SK-N-MC (cell line): ENCODE measurements at regions not wholly inside any gene's neighbourhood (a gene's known extent, or its start where the extent isn't known, plus 50 kb on each side); places are given as distances from the start of the nearest gene placed in this dataset.

Experiments
- DNase-seq: peaks from one replicate; pipeline ENCODE4 v3.0.0-alpha.2; 2011; ENCODE audit warnings: low read depth, low spot score
- H3K27ac ChIP-seq: fragments of 200-600 bp; sonication (generic); 2 replicates; pipeline ENCODE4 v1.5.1; 2016; ENCODE audit warnings: mixed run types
- H3K36me3 ChIP-seq: fragments of 200-600 bp; sonication (generic); 2 replicates; pipeline ENCODE4 v1.6.1; 2017; ENCODE audit warnings: antibody characterized with exemption, low read length, mixed read lengths; ENCODE audit not compliant: insufficient read depth
- H3K4me3 ChIP-seq: fragments of 200-600 bp; sonication (generic); 2 replicates; pipeline ENCODE4 v1.5.1; 2016
- H3K9ac ChIP-seq: fragments of 200-600 bp; sonication (generic); 2 replicates; pipeline ENCODE4 v1.8.0; 2017; ENCODE audit warnings: mixed run types, mixed read lengths; ENCODE audit not compliant: insufficient read length
- H3K9me3 ChIP-seq: fragments of 200-600 bp; sonication (generic); 2 replicates; pipeline ENCODE4 v1.6.1; 2017; ENCODE audit warnings: low read depth, mild to moderate bottlenecking, antibody characterized with exemption, low read length, moderate library complexity, mixed read lengths
- EZH2 ChIP-seq: fragments of 200-600 bp; sonication (generic); IDR thresholded peaks from one replicate; pipeline ENCODE4 v1.6.1; 2017; ENCODE audit warnings: antibody characterized with exemption
- FOXP2 ChIP-seq: optimal IDR thresholded peaks from 2 replicates; pipeline ENCODE3; 2011; ENCODE audit warnings: mild to moderate bottlenecking, moderate library complexity; ENCODE audit not compliant: insufficient read depth; ENCODE audit errors: extremely low read length, control extremely low read depth
- POLR2AphosphoS5 ChIP-seq: IDR thresholded peaks from 2 replicates; pipeline ENCODE4 v1.6.1; 2012; ENCODE audit warnings: mild to moderate bottlenecking, low read depth, low read length, borderline replicate concordance

- H3K27ac ChIP-seq: no peak overlapping the region
- H3K9me3 ChIP-seq: no peaks in the 10 kb centered on the region
- no peak overlapping the region for H3K9ac ChIP-seq
- no peak overlapping the region for H3K4me3 ChIP-seq
- no peaks in the 10 kb centered on the region for H3K36me3 ChIP-seq
- TF ChIP-seq FOXP2 (no peak), EZH2 (no peak), POLR2AphosphoS5 (no peak)
- no peak for DNase-seq
Measured at GRCh38 chr11:98568013-98568412, 452.7 kb upstream of the CNTN5 start.

- no peak for TF ChIP-seq EZH2
- TF ChIP-seq POLR2AphosphoS5: no peak
- TF ChIP-seq FOXP2: no peak
- no peak overlapping the region for H3K9ac ChIP-seq
- no peak overlapping the region for H3K4me3 ChIP-seq
- H3K9me3 ChIP-seq: no peaks in the 10 kb centered on the region
- no peaks in the 10 kb centered on the region for H3K36me3 ChIP-seq
- no peak for DNase-seq
- H3K27ac ChIP-seq: no peak overlapping the region
Measured at GRCh38 chr11:98572941-98573340, 447.8 kb upstream of the CNTN5 start.

- TF ChIP-seq FOXP2: no peak
- TF ChIP-seq EZH2: no peak
- no peak for TF ChIP-seq POLR2AphosphoS5
- H3K27ac ChIP-seq: no peak overlapping the region
- H3K36me3 ChIP-seq: no peaks in the 10 kb centered on the region
- no peak overlapping the region for H3K9ac ChIP-seq
- no peak for DNase-seq
- H3K9me3 ChIP-seq: no peaks in the 10 kb centered on the region
- no peak overlapping the region for H3K4me3 ChIP-seq
Measured at GRCh38 chr11:98587884-98588283, 432.9 kb upstream of the CNTN5 start.

GRCh38 chr11:98589967-98590366 lies 430.8 kb upstream of the CNTN5 start:
- DNase-seq: no peak
- H3K9me3 ChIP-seq: no peaks in the 10 kb centered on the region
- H3K27ac ChIP-seq: no peak overlapping the region
- TF ChIP-seq POLR2AphosphoS5: no peak
- TF ChIP-seq FOXP2: no peak
- TF ChIP-seq EZH2: no peak
- no peak overlapping the region for H3K4me3 ChIP-seq
- H3K36me3 ChIP-seq: no peaks in the 10 kb centered on the region
- H3K9ac ChIP-seq: no peak overlapping the region

- TF ChIP-seq POLR2AphosphoS5 (no peak), EZH2 (no peak), FOXP2 (no peak)
- Histone ChIP-seq H3K27ac (no peak overlapping the region), H3K4me3 (no peak overlapping the region), H3K36me3 (no peaks in the 10 kb centered on the region), H3K9ac (no peak overlapping the region), H3K9me3 (no peaks in the 10 kb centered on the region)
- no peak for DNase-seq
Measured at GRCh38 chr11:98600103-98600502, 420.6 kb upstream of the CNTN5 start.

GRCh38 chr11:98600786-98601773 lies 419.7 kb upstream of the CNTN5 start:
- Histone ChIP-seq H3K27ac (no peak overlapping the region), H3K36me3 (no peaks in the 10 kb centered on the region), H3K9ac (no peak overlapping the region), H3K9me3 (no peaks in the 10 kb centered on the region), H3K4me3 (no peak overlapping the region)
- TF ChIP-seq POLR2AphosphoS5: no peak
- TF ChIP-seq FOXP2: no peak
- TF ChIP-seq EZH2: no peak
- no peak for DNase-seq

- Histone ChIP-seq H3K4me3 (no peak overlapping the region), H3K27ac (no peak overlapping the region), H3K9ac (no peak overlapping the region), H3K36me3 (no peaks in the 10 kb centered on the region), H3K9me3 (no peaks in the 10 kb centered on the region)
- TF ChIP-seq EZH2: no peak
- no peak for TF ChIP-seq POLR2AphosphoS5
- no peak for TF ChIP-seq FOXP2
- no peak for DNase-seq
Measured at GRCh38 chr11:98616098-98616655, 404.6 kb upstream of the CNTN5 start.

GRCh38 chr11:98621767-98622166 lies 399.0 kb upstream of the CNTN5 start:
- TF ChIP-seq FOXP2: no peak
- TF ChIP-seq POLR2AphosphoS5: no peak
- TF ChIP-seq EZH2: no peak
- no peaks in the 10 kb centered on the region for H3K36me3 ChIP-seq
- H3K9ac ChIP-seq: no peak overlapping the region
- no peaks in the 10 kb centered on the region for H3K9me3 ChIP-seq
- no peak for DNase-seq
- H3K4me3 ChIP-seq: no peak overlapping the region
- no peak overlapping the region for H3K27ac ChIP-seq
